ENCODE measurements at regions not wholly inside any gene's neighbourhood (a gene's known extent, or its start where the extent isn't known, plus 50 kb on each side); places are given as distances from the start of the nearest gene placed in this dataset.

DNA sequence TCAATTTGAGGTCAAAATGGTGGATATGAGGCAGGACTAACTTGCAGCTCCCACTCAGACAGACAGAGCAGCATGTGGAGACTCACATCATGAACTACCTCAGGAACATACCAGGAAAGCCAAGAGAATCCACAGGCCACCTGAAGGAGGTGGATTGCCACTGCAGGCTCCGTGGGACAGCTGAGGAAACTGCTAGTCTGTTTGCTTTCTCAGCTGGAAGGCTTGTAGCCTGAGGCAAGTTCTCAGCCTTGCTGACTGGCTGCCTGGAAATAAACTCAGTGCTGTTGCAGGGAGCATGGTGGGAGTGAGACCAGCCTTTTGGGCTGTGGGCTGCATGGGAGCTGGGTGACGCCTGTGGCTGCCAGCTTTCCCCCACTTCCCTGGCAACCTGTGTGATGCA lies 202.9 kb downstream of the ZNF248 start:
- Mint-ChIP-seq H3K4me1 (no peaks in the 10 kb centered on the region), H3K36me3 (no peaks in the 10 kb centered on the region), H3K27ac (no peak overlapping the region), H3K4me3 (no peak overlapping the region), H3K27me3 (no peaks in the 10 kb centered on the region), H3K9me3 (peaks cover 17% of the 10 kb centered on the region)
- no peak for ATAC-seq

- peaks cover 6% of the 10 kb centered on the region for H3K9me3 Mint-ChIP-seq
- ATAC-seq = no peak
- no peaks in the 10 kb centered on the region for H3K27me3 Mint-ChIP-seq
- no peak overlapping the region for H3K27ac Mint-ChIP-seq
- H3K4me1 Mint-ChIP-seq = no peaks in the 10 kb centered on the region
- H3K36me3 Mint-ChIP-seq = no peaks in the 10 kb centered on the region
- H3K4me3 Mint-ChIP-seq = no peak overlapping the region
These were observed 214.2 kb downstream of the ZNF248 start for GRCh38 chr10:37643187-37643586.

DNA sequence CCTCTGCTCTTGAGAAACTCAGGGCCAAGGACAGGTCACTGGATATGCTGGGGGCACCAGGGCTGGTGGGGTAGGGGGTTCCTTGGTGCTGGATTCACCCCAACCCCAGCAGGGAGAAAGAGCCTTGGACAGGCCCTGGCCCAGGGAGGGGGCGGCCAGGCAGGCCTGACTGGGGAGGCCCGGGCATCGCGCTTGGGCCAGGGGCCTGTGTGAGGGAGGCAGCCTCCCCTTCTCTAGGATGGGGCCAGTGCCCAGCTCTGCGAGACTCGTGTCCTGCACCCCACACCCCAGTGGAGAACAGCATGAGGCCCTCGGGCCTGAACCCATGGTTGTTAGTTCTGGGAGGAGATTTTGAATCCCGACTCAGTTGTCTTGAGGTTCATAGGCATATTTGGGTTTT lies 217.1 kb downstream of the ZNF248 start:
- H3K4me3 Mint-ChIP-seq = no peak overlapping the region
- ATAC-seq = peak; percentile 50
- no peaks in the 10 kb centered on the region for H3K4me1 Mint-ChIP-seq
- H3K36me3 Mint-ChIP-seq = no peaks in the 10 kb centered on the region
- no peaks in the 10 kb centered on the region for H3K27me3 Mint-ChIP-seq
- H3K9me3 Mint-ChIP-seq = peaks cover 18% of the 10 kb centered on the region
- no peak overlapping the region for H3K27ac Mint-ChIP-seq

DNA sequence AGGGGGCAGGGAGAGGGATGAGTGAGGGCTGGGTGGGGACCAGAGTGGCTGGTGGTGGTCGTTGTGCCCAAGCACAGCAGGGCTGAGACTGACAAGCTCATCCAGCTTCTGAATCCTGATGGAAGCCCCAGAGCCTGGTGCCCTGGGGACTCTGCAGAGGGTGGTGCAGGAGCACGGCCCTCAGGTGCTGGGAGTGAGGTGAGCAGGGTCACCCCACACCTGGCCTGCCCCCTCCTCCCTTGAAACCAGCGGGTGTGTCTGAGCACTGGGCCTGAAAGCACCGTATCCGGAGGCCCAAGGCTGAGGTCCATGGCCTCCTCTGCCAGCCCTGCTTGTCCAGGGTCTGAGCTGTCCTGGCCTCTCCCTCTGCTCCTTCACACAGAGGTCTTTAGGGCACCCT lies 218.2 kb downstream of the ZNF248 start:
- Mint-ChIP-seq H3K36me3 (no peaks in the 10 kb centered on the region), H3K27ac (no peak overlapping the region), H3K9me3 (peaks cover 18% of the 10 kb centered on the region), H3K27me3 (no peaks in the 10 kb centered on the region), H3K4me3 (no peak overlapping the region), H3K4me1 (no peaks in the 10 kb centered on the region)
- ATAC-seq = peak; percentile 32

DNA sequence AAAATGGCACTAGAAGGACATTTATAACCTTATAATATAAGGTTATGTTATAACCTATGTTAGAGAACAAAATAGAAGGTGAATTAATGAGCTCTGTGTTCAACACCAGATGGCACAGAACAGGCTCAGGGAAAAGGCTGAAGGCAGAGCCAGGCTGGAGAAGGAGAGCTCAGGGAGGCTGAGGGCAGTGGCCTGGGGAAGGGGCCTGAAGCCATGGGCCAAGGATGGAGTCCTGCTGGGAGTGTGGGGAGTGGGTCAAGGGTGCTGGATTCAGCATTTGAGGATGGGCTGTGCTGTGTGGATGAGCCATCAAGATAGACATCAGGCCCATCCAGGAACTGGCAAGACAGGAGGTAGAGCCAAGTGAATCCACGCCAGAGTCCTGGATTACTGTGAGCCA lies 218.8 kb downstream of the ZNF248 start:
- H3K4me1 Mint-ChIP-seq = no peaks in the 10 kb centered on the region
- no peak overlapping the region for H3K4me3 Mint-ChIP-seq
- no peaks in the 10 kb centered on the region for H3K36me3 Mint-ChIP-seq
- H3K27ac Mint-ChIP-seq = no peak overlapping the region
- peaks cover 18% of the 10 kb centered on the region for H3K9me3 Mint-ChIP-seq
- peak; percentile 24 for ATAC-seq
- no peaks in the 10 kb centered on the region for H3K27me3 Mint-ChIP-seq

GRCh38 chr10:37634351-37634880 lies 223.0 kb downstream of the ZNF248 start:
- Mint-ChIP-seq H3K9me3 (peaks cover 20% of the 10 kb centered on the region), H3K27ac (no peak overlapping the region), H3K27me3 (no peaks in the 10 kb centered on the region), H3K4me3 (no peak overlapping the region), H3K36me3 (no peaks in the 10 kb centered on the region), H3K4me1 (no peaks in the 10 kb centered on the region)
- ATAC-seq = no peak

GRCh38 chr10:37632641-37633040 lies 224.8 kb downstream of the ZNF248 start:
- Mint-ChIP-seq H3K27ac (no peak overlapping the region), H3K4me1 (no peaks in the 10 kb centered on the region), H3K9me3 (peaks cover 20% of the 10 kb centered on the region), H3K4me3 (no peak overlapping the region), H3K27me3 (no peaks in the 10 kb centered on the region), H3K36me3 (no peaks in the 10 kb centered on the region)
- no peak for ATAC-seq

DNA sequence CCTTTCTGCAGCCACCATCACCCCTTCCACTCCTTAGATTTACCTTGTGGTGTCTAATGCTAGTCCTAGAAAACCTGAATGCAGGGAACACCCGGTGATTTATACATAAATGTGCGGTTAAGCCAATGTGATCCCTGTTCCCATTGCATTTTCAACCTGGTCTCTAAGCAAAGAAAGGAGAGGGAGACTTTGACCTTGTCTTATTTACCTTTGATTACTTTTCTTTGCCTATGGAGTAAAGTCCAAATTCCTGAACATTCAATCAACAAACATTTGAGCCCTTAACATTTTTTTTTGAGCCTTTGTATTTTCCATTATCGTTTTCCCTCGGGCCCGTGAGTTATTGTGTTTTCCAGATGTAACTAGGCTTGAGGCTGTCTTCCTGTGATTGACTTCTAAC lies 233.9 kb downstream of the ZNF248 start:
- no peak overlapping the region for H3K4me3 Mint-ChIP-seq
- H3K27me3 Mint-ChIP-seq = no peaks in the 10 kb centered on the region
- H3K4me1 Mint-ChIP-seq = no peaks in the 10 kb centered on the region
- no peak for ATAC-seq
- peaks cover 21% of the 10 kb centered on the region for H3K9me3 Mint-ChIP-seq
- no peaks in the 10 kb centered on the region for H3K36me3 Mint-ChIP-seq
- H3K27ac Mint-ChIP-seq = no peak overlapping the region

DNA sequence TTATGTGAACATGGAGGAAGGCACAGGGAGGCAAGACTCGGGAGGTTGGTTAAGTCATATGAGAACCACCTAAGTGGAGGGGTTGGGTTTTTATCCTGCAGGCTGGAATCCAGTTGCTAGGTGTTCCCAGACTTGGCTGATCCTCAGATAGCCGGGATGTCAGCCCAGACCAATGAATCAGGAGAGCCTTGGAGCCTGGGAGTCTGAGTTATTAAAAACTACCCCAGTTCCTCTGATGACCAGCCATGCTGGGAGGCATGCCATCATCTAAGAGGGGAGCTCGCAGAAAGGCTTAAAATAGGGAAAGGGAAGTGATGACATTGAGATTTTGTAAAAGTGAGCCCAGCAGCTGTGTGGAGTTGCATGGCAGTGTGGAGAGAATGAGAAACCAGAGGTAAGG lies 238.1 kb downstream of the ZNF248 start:
- no peak for ATAC-seq
- Mint-ChIP-seq H3K36me3 (no peaks in the 10 kb centered on the region), H3K27ac (no peak overlapping the region), H3K9me3 (peaks cover 16% of the 10 kb centered on the region), H3K4me1 (no peaks in the 10 kb centered on the region), H3K4me3 (no peak overlapping the region), H3K27me3 (no peaks in the 10 kb centered on the region)

DNA sequence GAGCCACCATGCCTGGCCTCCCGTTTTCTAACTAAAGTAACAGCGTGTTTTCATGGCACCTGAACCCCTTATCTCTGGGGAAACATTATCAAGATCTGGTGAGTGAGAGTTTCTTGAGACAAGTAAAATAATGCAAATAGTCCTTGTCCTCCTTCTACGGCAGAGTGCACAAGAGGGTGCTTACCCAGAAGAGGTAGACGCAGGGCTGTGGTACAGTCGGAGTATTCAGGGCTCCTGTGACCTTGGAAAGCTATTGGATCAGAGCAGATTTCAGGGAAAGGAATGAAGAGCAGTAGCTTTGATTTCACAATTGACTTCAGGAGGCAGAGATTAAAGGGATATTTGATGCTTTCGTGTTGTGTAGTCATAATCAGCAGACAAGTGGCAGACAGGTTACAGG lies 269.1 kb downstream of the ZNF248 start:
- Mint-ChIP-seq H3K27ac (no peak overlapping the region), H3K9me3 (peaks cover 9% of the 10 kb centered on the region), H3K4me1 (no peaks in the 10 kb centered on the region), H3K4me3 (no peak overlapping the region), H3K27me3 (no peaks in the 10 kb centered on the region), H3K36me3 (no peaks in the 10 kb centered on the region)
- no peak for ATAC-seq

- H3K9me3 Mint-ChIP-seq = peaks cover 4% of the 10 kb centered on the region
- no peaks in the 10 kb centered on the region for H3K4me1 Mint-ChIP-seq
- no peak for ATAC-seq
- H3K4me3 Mint-ChIP-seq = no peak overlapping the region
- no peak overlapping the region for H3K27ac Mint-ChIP-seq
- H3K36me3 Mint-ChIP-seq = no peaks in the 10 kb centered on the region
- H3K27me3 Mint-ChIP-seq = no peaks in the 10 kb centered on the region
These were observed 272.8 kb downstream of the ZNF248 start for GRCh38 chr10:37584643-37585042.

DNA sequence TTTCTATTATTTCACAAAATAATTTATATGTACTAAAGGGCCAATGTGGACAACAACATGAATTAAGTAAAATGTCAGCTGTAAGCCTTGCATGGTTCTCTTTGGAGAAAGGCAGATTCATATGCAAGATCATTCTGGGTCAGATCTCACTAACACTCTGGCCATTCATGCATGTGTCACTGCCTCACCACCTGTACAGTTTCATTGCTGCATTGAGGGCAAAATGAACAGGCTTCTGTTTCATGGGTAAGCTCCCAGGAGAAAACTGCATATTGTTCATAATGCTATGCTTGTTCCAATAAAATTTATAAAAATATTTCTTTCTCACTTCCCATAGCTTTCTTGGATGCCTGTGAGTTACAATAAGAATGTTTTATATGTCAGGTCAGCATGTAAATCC lies 275.2 kb downstream of the ZNF248 start:
- peaks cover 4% of the 10 kb centered on the region for H3K9me3 Mint-ChIP-seq
- no peak overlapping the region for H3K27ac Mint-ChIP-seq
- no peak overlapping the region for H3K4me3 Mint-ChIP-seq
- no peaks in the 10 kb centered on the region for H3K4me1 Mint-ChIP-seq
- no peaks in the 10 kb centered on the region for H3K27me3 Mint-ChIP-seq
- no peak for ATAC-seq
- no peaks in the 10 kb centered on the region for H3K36me3 Mint-ChIP-seq

GRCh38 chr10:37576154-37576553 lies 281.3 kb downstream of the ZNF248 start:
- H3K4me1 Mint-ChIP-seq = no peaks in the 10 kb centered on the region
- H3K36me3 Mint-ChIP-seq = no peaks in the 10 kb centered on the region
- H3K27me3 Mint-ChIP-seq = no peaks in the 10 kb centered on the region
- no peaks in the 10 kb centered on the region for H3K9me3 Mint-ChIP-seq
- no peak overlapping the region for H3K4me3 Mint-ChIP-seq
- ATAC-seq = no peak
- no peak overlapping the region for H3K27ac Mint-ChIP-seq

- Mint-ChIP-seq H3K27ac (no peak overlapping the region), H3K27me3 (no peaks in the 10 kb centered on the region), H3K9me3 (no peaks in the 10 kb centered on the region), H3K4me1 (no peaks in the 10 kb centered on the region), H3K4me3 (no peak overlapping the region), H3K36me3 (no peaks in the 10 kb centered on the region)
- no peak for ATAC-seq
These were observed 285.2 kb downstream of the ZNF248 start for GRCh38 chr10:37572206-37572605.

GRCh38 chr10:37566332-37566731 lies 291.1 kb downstream of the ZNF248 start:
- Mint-ChIP-seq H3K27ac (no peak overlapping the region), H3K4me3 (no peak overlapping the region), H3K27me3 (no peaks in the 10 kb centered on the region), H3K9me3 (peaks cover 3% of the 10 kb centered on the region), H3K36me3 (no peaks in the 10 kb centered on the region), H3K4me1 (no peaks in the 10 kb centered on the region)
- ATAC-seq = no peak

GRCh38 chr10:37563715-37564108 lies 293.7 kb downstream of the ZNF248 start:
- ATAC-seq = no peak
- H3K4me1 Mint-ChIP-seq = no peaks in the 10 kb centered on the region
- no peaks in the 10 kb centered on the region for H3K27me3 Mint-ChIP-seq
- H3K27ac Mint-ChIP-seq = no peak overlapping the region
- H3K9me3 Mint-ChIP-seq = peaks cover 9% of the 10 kb centered on the region
- H3K4me3 Mint-ChIP-seq = no peak overlapping the region
- H3K36me3 Mint-ChIP-seq = no peaks in the 10 kb centered on the region

DNA sequence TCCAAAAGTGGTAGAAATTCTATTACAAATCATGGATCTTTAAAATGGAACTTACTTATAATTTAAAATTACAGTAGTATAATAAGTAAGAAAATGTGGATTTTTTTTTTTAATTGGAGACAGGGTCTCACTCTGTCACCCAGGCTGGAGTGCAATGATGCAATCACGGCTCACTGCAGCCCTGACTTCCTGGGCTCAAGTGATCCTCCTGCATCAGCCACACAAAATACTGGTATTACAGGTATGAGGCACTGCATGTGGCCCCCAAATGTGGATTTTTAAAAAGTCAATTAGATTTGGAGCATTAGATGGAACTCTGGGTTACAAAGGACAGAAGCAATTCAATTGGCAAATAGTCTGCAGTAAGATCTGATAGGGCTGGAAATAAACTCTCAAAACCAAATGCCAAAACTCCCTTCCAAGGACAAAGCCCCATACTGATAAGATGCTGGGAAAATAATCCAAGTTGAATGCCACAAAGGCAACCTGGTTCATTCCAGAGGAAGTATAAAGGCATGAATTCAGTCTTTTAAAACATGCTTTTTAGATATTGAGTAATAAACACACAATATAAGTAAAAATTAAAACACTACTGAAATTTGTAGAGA lies 294.2 kb downstream of the ZNF248 start:
- H3K27ac Mint-ChIP-seq = no peak overlapping the region
- no peak overlapping the region for H3K4me3 Mint-ChIP-seq
- ATAC-seq = no peak
- H3K4me1 Mint-ChIP-seq = no peaks in the 10 kb centered on the region
- H3K9me3 Mint-ChIP-seq = peaks cover 9% of the 10 kb centered on the region
- H3K27me3 Mint-ChIP-seq = no peaks in the 10 kb centered on the region
- no peaks in the 10 kb centered on the region for H3K36me3 Mint-ChIP-seq

All from stimulated activated memory B cell treated with anti-CD40 and anti-IgM and Interleukin-4, amounts not matched to agents 10 μg/mL and 1 μg/mL and 100 μg/mL, for 72 hours (primary cell).